ENCODE measurements at regions not wholly inside any gene's neighbourhood (a gene's known extent, or its start where the extent isn't known, plus 50 kb on each side); places are given as distances from the start of the nearest gene placed in this dataset.

DNA sequence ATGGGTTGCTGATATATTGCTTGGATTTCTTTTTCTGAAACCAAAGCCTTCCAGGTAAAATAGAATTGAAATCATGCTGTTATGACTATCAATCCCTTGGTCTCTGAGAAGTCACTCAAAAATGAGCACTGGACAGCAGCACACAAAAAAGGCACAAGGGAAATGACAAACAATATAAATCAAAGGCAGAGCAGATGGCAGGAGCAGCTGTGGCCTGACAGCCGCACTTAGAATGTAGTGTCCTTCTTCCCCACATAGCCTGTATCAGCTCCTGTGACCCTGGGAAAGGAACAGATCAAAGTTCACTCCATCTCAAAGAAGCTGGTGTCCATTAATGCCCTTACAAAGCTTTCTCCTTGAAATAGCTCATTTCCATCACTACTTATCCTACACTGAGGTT, 326.7 kb downstream of the SUCLG1 start:
- TF ChIP-seq, protein P1, sequence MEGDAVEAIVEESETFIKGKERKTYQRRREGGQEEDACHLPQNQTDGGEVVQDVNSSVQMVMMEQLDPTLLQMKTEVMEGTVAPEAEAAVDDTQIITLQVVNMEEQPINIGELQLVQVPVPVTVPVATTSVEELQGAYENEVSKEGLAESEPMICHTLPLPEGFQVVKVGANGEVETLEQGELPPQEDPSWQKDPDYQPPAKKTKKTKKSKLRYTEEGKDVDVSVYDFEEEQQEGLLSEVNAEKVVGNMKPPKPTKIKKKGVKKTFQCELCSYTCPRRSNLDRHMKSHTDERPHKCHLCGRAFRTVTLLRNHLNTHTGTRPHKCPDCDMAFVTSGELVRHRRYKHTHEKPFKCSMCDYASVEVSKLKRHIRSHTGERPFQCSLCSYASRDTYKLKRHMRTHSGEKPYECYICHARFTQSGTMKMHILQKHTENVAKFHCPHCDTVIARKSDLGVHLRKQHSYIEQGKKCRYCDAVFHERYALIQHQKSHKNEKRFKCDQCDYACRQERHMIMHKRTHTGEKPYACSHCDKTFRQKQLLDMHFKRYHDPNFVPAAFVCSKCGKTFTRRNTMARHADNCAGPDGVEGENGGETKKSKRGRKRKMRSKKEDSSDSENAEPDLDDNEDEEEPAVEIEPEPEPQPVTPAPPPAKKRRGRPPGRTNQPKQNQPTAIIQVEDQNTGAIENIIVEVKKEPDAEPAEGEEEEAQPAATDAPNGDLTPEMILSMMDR (conservative IDR thresholded peaks at IDR 0.05; ENCODE audit: low read length) = no peak
- TF ChIP-seq EZH2phosphoT487 (IDR thresholded peaks at IDR 0.05; ENCODE audit: borderline replicate concordance) = no peak

All from Loucy (cell line).